GM19351 (cell line): ENCODE measurements at regions not wholly inside any gene's neighbourhood (a gene's known extent, or its start where the extent isn't known, plus 50 kb on each side); places are given as distances from the start of the nearest gene placed in this dataset.
A peak's percentile ranks its signal among the peaks of the same experiment; 100 is the strongest.

Experiments used
- ATAC-seq: cut with Tn5 transposase; IDR thresholded peaks from one replicate; pipeline ENCODE4 v1.9.1; 2021; ENCODE audit warnings: mild to moderate bottlenecking, moderate library complexity; ENCODE audit not compliant: unreplicated experiment

- ATAC-seq = peak; percentile 63
Observed at GRCh38 chr6:21375151-21376116, 218.1 kb upstream of the SOX4 start.

DNA sequence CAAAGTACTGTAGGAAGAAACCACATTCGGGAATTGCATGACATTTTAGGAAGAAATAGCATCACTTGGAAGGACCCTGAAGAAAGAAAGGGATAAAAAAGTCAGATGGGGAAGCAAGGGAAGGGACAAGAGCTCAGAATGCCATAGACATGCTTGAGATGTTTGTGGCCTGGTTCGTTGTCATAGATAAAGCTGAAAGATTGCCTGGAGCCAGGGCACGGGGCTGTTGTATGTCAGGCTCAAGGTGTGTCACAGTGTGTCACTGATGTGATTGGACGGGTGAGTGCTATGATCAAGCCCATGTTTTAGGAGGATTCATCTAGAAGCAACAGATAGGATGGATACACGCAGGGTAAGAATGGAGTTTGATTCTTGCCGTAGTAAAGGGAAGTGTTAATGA is 216.2 kb upstream of the SOX4 start:
- no peak for ATAC-seq

GRCh38 chr6:21381331-21381963 is 212.1 kb upstream of the SOX4 start:
- ATAC-seq = no peak

GRCh38 chr6:21382821-21383449 is 210.6 kb upstream of the SOX4 start:
- no peak for ATAC-seq

GRCh38 chr6:21383450-21384085 is 210.0 kb upstream of the SOX4 start:
- no peak for ATAC-seq

DNA sequence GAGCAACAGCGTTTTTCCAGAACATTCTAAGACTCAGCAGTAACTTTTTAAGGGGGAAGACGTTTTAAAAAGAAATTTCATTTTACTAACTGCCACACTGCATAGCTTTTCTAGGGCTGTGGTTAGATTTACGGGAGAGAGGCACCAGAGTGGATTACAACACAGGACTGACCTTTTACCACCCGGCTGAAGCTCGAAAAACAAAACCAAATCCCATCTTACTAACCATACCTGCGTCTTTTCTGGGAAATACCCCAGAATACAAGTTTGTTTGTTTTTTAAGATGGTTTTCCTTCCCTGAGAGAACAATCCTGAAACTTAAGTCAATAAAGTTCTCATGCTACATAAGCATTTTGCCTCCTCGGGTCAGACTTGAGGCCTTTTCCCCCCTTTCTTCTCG is 209.3 kb upstream of the SOX4 start:
- ATAC-seq = no peak

GRCh38 chr6:21386744-21387143 is 206.8 kb upstream of the SOX4 start:
- ATAC-seq = no peak

GRCh38 chr6:21390532-21391213 is 202.9 kb upstream of the SOX4 start:
- no peak for ATAC-seq

DNA sequence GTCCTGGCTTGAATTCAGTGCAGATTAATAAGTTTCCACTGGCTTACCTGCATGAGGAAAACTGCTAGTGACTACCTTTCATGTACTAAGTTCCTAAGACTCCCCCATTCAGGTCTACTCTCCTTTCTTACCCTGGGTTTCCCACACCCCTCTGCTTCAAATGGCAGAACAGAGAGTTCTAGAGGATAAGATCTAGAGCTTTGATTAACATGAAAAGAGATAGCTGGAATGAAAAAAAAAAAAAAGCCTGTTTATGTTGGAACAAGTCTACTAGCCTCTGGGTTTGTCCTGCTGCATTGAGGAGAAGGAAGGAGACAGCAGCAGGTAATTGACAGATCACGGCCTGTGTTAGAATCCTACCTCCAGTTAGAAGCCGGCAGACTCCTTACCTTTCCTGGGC is 201.4 kb upstream of the SOX4 start:
- ATAC-seq = no peak

- ATAC-seq = no peak
Observed at GRCh38 chr6:21393441-21394165, 199.9 kb upstream of the SOX4 start.

DNA sequence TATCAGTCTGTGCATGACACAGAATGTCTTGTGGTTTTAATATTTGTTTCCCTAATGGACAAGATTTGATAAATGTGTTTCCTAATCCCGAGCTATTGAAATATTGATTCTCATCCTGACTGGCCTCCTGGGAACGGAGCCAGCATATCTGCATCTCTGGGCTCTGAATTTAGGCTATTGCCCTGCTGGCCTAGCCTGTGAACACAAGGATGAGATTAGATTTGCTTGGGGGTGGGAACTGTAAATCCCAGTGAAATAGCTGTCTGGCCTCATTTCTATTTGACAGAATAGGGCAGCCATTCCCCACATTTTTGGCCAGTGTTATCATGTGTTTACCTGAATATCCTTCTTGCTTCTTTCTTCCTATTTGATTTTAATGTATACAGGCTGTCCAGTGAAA is 198.4 kb upstream of the SOX4 start:
- no peak for ATAC-seq

DNA sequence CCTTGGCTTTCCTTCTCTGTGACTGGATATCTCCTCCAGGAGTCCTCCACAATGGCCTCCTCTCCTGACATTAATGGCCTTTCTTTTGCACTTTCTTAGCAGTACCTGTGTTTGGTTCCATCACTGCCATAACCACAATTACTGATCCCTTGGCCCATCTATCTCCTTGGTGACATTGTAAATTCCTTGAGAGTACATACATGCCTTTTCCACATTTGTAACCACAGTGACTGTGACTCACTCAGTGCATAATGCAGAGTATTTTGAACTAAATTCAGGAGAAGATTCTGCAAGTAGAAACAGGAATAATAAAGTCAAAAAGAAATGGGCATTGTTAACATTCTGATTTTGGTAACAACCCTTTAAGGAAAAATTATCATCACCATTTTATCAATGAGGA is 197.2 kb upstream of the SOX4 start:
- no peak for ATAC-seq

DNA sequence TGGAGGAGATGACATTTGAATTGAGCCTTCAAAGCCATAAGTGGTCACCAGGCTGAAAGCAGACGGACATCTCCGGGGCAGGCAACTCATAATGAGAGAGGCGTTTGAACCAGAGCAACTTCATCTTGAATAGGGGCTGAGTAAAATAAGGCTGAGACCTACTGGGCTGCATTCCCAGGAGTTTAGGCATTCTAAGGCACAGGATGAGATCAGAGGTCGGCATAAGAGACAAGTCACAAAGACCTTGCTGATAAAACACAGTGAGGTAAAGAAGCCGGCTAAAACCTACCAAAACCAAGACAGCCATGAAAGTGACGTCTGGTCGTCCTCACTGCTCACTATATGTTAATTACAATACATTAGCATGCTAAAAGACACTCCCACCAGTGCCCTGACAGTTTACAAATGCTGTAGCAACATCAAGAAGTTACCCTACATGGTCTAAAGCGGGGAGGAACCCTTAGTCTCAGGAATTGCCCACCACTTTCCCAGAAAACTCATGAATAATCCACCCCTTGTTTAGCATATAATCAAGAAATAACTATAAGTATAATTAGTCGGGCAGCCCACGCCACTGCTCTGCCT is 194.7 kb upstream of the SOX4 start:
- no peak for ATAC-seq

DNA sequence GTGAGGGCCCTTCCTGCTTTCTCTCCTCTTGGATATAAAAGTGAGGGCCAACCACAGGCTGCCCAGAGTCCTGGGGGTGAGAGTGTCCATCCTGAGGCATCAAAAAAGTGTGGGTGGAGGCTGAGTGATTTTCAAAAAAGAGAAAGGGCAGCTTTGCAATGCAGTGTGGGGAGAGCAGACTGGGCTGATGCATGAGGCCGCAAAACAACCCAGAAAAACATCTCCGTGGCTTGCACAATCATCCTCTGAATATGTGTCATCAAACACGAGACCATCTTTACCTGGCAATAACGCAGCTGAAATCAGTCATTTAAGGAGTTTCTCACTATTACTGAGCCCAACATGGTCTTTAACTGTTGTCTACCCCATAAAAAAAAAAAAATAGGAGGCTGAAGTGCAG is 191.2 kb upstream of the SOX4 start:
- ATAC-seq = peak; percentile 73

- peak; percentile 61 for ATAC-seq
Observed at GRCh38 chr6:21404577-21404976, 189.0 kb upstream of the SOX4 start.

GRCh38 chr6:21406316-21406715 is 187.2 kb upstream of the SOX4 start:
- no peak for ATAC-seq

GRCh38 chr6:21409231-21409630 is 184.3 kb upstream of the SOX4 start:
- ATAC-seq = no peak

DNA sequence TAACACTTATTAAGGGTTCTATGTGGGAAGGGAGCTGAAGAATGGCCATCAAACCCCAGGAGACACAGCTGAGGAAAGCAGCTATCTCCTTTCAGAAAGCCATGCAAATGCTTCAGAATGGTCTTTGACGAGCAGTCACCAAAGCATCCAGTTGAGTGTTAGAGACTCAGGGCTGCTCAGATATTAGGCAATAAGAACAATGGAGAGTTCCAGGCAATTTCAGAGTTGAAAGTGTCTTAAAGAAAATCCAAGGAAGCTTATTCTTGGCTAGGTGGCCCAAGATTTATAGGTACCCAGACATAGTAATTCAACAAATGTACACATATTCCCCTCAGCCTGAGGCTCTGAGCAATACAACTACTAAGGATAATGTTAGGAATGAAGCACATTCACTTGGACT is 180.1 kb upstream of the SOX4 start:
- no peak for ATAC-seq

- ATAC-seq = no peak
Observed at GRCh38 chr6:21414065-21414464, 179.5 kb upstream of the SOX4 start.
